ENCODE measurements at regions not wholly inside any gene's neighbourhood (a gene's known extent, or its start where the extent isn't known, plus 50 kb on each side); places are given as distances from the start of the nearest gene placed in this dataset.

GRCh38 chr7:42489299-42489698, 252.3 kb upstream of the GLI3 start:
- no peak for DNase-seq (ENCODE audit: extremely low spot score)
- POLR2A ChIA-PET = no interaction called here
- CTCF ChIA-PET = no interaction called here
- TF ChIP-seq ZNF384 (IDR thresholded peaks at IDR 0.05) = no peak
- no peak for TF ChIP-seq SUZ12 (IDR thresholded peaks at IDR 0.05)
- no peak for TF ChIP-seq CTBP1 (IDR thresholded peaks at IDR 0.05; ENCODE audit: borderline replicate concordance)
- no peak for TF ChIP-seq ELF4 (IDR thresholded peaks at IDR 0.05)
- no peak for TF ChIP-seq SP1 (IDR thresholded peaks at IDR 0.05)
- no peak for TF ChIP-seq HDGF (IDR thresholded peaks at IDR 0.05; ENCODE audit: borderline replicate concordance)
- TF ChIP-seq TARDBP (IDR thresholded peaks at IDR 0.05) = no peak
- TF ChIP-seq FOXA1 (IDR thresholded peaks at IDR 0.05) = no peak
- TF ChIP-seq LEF1 (IDR thresholded peaks at IDR 0.05; ENCODE audit: borderline replicate concordance) = no peak
- TF ChIP-seq NFRKB (IDR thresholded peaks at IDR 0.05) = no peak
- no peak for TF ChIP-seq PKNOX1 (IDR thresholded peaks at IDR 0.05)
- TF ChIP-seq L3MBTL2 (conservative IDR thresholded peaks at IDR 0.05) = no peak
- TF ChIP-seq ARNT (IDR thresholded peaks at IDR 0.05) = no peak

- ChIA-PET POLR2A (no interaction called here), CTCF (interaction anchor here (0.5 kb wide), 1 partner anchor 355 kb away, joined by 4 read pairs; no protein-coding TSS in a partner anchor)
- TF ChIP-seq TARDBP (IDR thresholded peaks at IDR 0.05) (no peak), SUZ12 (IDR thresholded peaks at IDR 0.05) (no peak), ELF4 (IDR thresholded peaks at IDR 0.05) (no peak), NFRKB (IDR thresholded peaks at IDR 0.05) (no peak), ZNF384 (IDR thresholded peaks at IDR 0.05) (no peak), LEF1 (IDR thresholded peaks at IDR 0.05; ENCODE audit: borderline replicate concordance) (no peak), ARNT (IDR thresholded peaks at IDR 0.05) (no peak), FOXK2 (IDR thresholded peaks at IDR 0.05) (no peak), FOXM1 (IDR thresholded peaks at IDR 0.05; ENCODE audit: borderline replicate concordance) (no peak), FOXA1 (IDR thresholded peaks at IDR 0.05) (no peak), SP1 (IDR thresholded peaks at IDR 0.05) (no peak), HDGF (IDR thresholded peaks at IDR 0.05; ENCODE audit: borderline replicate concordance) (no peak), L3MBTL2 (conservative IDR thresholded peaks at IDR 0.05) (no peak), PKNOX1 (IDR thresholded peaks at IDR 0.05) (no peak), BHLHE40 (IDR thresholded peaks at IDR 0.05; ENCODE audit: borderline replicate concordance) (no peak), CTBP1 (IDR thresholded peaks at IDR 0.05; ENCODE audit: borderline replicate concordance) (no peak)
- DNase-seq (ENCODE audit: extremely low spot score) = no peak
Measured at GRCh38 chr7:42485301-42485766, 248.3 kb upstream of the GLI3 start.

GRCh38 chr7:42483886-42484285, 246.9 kb upstream of the GLI3 start:
- DNase-seq (ENCODE audit: extremely low spot score) = no peak
- ChIA-PET CTCF (interaction anchor here (0.6 kb wide), 1 partner anchor 11 kb away, joined by 3 read pairs; no protein-coding TSS in a partner anchor), POLR2A (no interaction called here)
- TF ChIP-seq FOXM1 (IDR thresholded peaks at IDR 0.05; ENCODE audit: borderline replicate concordance) = no peak
- no peak for TF ChIP-seq BHLHE40 (IDR thresholded peaks at IDR 0.05; ENCODE audit: borderline replicate concordance)
- no peak for TF ChIP-seq FOXK2 (IDR thresholded peaks at IDR 0.05)
- TF ChIP-seq LEF1 (IDR thresholded peaks at IDR 0.05; ENCODE audit: borderline replicate concordance) = no peak
- TF ChIP-seq SUZ12 (IDR thresholded peaks at IDR 0.05) = no peak
- TF ChIP-seq ZNF384 (IDR thresholded peaks at IDR 0.05) = no peak
- TF ChIP-seq L3MBTL2 (conservative IDR thresholded peaks at IDR 0.05) = no peak
- TF ChIP-seq ARNT (IDR thresholded peaks at IDR 0.05) = no peak
- TF ChIP-seq PKNOX1 (IDR thresholded peaks at IDR 0.05) = no peak
- TF ChIP-seq NFRKB (IDR thresholded peaks at IDR 0.05) = no peak
- no peak for TF ChIP-seq HDGF (IDR thresholded peaks at IDR 0.05; ENCODE audit: borderline replicate concordance)
- TF ChIP-seq CTBP1 (IDR thresholded peaks at IDR 0.05; ENCODE audit: borderline replicate concordance) = no peak
- TF ChIP-seq FOXA1 (IDR thresholded peaks at IDR 0.05) = no peak
- TF ChIP-seq SP1 (IDR thresholded peaks at IDR 0.05) = no peak
- no peak for TF ChIP-seq ELF4 (IDR thresholded peaks at IDR 0.05)
- TF ChIP-seq TARDBP (IDR thresholded peaks at IDR 0.05) = no peak

GRCh38 chr7:42479816-42480633, 243.0 kb upstream of the GLI3 start:
- ChIA-PET CTCF (no interaction called here), POLR2A (no interaction called here)
- TF ChIP-seq TARDBP (IDR thresholded peaks at IDR 0.05) (no peak), ZNF384 (IDR thresholded peaks at IDR 0.05) (no peak), ELF4 (IDR thresholded peaks at IDR 0.05) (no peak), BHLHE40 (IDR thresholded peaks at IDR 0.05; ENCODE audit: borderline replicate concordance) (no peak), HDGF (IDR thresholded peaks at IDR 0.05; ENCODE audit: borderline replicate concordance) (no peak), L3MBTL2 (conservative IDR thresholded peaks at IDR 0.05) (no peak), FOXM1 (IDR thresholded peaks at IDR 0.05; ENCODE audit: borderline replicate concordance) (no peak), LEF1 (IDR thresholded peaks at IDR 0.05; ENCODE audit: borderline replicate concordance) (no peak), PKNOX1 (IDR thresholded peaks at IDR 0.05) (no peak), FOXA1 (IDR thresholded peaks at IDR 0.05) (no peak), NFRKB (IDR thresholded peaks at IDR 0.05) (no peak), FOXK2 (IDR thresholded peaks at IDR 0.05) (no peak), SP1 (IDR thresholded peaks at IDR 0.05) (no peak), ARNT (IDR thresholded peaks at IDR 0.05) (no peak), CTBP1 (IDR thresholded peaks at IDR 0.05; ENCODE audit: borderline replicate concordance) (no peak), SUZ12 (IDR thresholded peaks at IDR 0.05) (no peak)
- DNase-seq (ENCODE audit: extremely low spot score) = no peak

GRCh38 chr7:42479452-42479815, 242.4 kb upstream of the GLI3 start:
- TF ChIP-seq NFRKB (IDR thresholded peaks at IDR 0.05) = no peak
- no peak for TF ChIP-seq HDGF (IDR thresholded peaks at IDR 0.05; ENCODE audit: borderline replicate concordance)
- TF ChIP-seq FOXM1 (IDR thresholded peaks at IDR 0.05; ENCODE audit: borderline replicate concordance) = no peak
- no peak for TF ChIP-seq LEF1 (IDR thresholded peaks at IDR 0.05; ENCODE audit: borderline replicate concordance)
- TF ChIP-seq SUZ12 (IDR thresholded peaks at IDR 0.05) = no peak
- TF ChIP-seq PKNOX1 (IDR thresholded peaks at IDR 0.05) = no peak
- TF ChIP-seq TARDBP (IDR thresholded peaks at IDR 0.05) = no peak
- TF ChIP-seq L3MBTL2 (conservative IDR thresholded peaks at IDR 0.05) = no peak
- TF ChIP-seq FOXK2 (IDR thresholded peaks at IDR 0.05) = no peak
- no peak for TF ChIP-seq ELF4 (IDR thresholded peaks at IDR 0.05)
- no peak for TF ChIP-seq CTBP1 (IDR thresholded peaks at IDR 0.05; ENCODE audit: borderline replicate concordance)
- no peak for TF ChIP-seq SP1 (IDR thresholded peaks at IDR 0.05)
- no peak for TF ChIP-seq ARNT (IDR thresholded peaks at IDR 0.05)
- no peak for DNase-seq (ENCODE audit: extremely low spot score)
- ChIA-PET POLR2A (no interaction called here), CTCF (no interaction called here)

Data from HEK293T (cell line).